ENCODE measurements at regions not wholly inside any gene's neighbourhood (a gene's known extent, or its start where the extent isn't known, plus 50 kb on each side); places are given as distances from the start of the nearest gene placed in this dataset.

- H3K27me3 ChIP-seq (ENCODE audit: control insufficient read depth in 1 of 2, insufficient read depth in 2 of 2, low read length in 2 of 2) = no peaks in the 10 kb centered on the region
- no peak overlapping the region for H3K27ac ChIP-seq (ENCODE audit: low read depth, low read length)
- no peak overlapping the region for H3K9ac ChIP-seq (ENCODE audit: low read length)
- H3K4me3 ChIP-seq (ENCODE audit: low read depth in 1 of 2, low read length in 2 of 2) = no peak overlapping the region
- no peaks in the 10 kb centered on the region for H3K4me1 ChIP-seq (ENCODE audit: insufficient read depth, low read length)
- no peaks in the 10 kb centered on the region for H3K9me3 ChIP-seq (ENCODE audit: low read length)
- H3K36me3 ChIP-seq (ENCODE audit: insufficient read depth, low read length) = no peaks in the 10 kb centered on the region
Measured at GRCh38 chr2:193502363-193503035, 1307.8 kb upstream of the TMEFF2 start.

GRCh38 chr2:193496786-193497185, 1302.1 kb upstream of the TMEFF2 start:
- H3K36me3 ChIP-seq (ENCODE audit: insufficient read depth, low read length) = no peaks in the 10 kb centered on the region
- no peaks in the 10 kb centered on the region for H3K27me3 ChIP-seq (ENCODE audit: control insufficient read depth in 1 of 2, insufficient read depth in 2 of 2, low read length in 2 of 2)
- no peaks in the 10 kb centered on the region for H3K4me1 ChIP-seq (ENCODE audit: insufficient read depth, low read length)
- H3K27ac ChIP-seq (ENCODE audit: low read depth, low read length) = no peak overlapping the region
- H3K9me3 ChIP-seq (ENCODE audit: low read length) = no peaks in the 10 kb centered on the region
- no peak overlapping the region for H3K4me3 ChIP-seq (ENCODE audit: low read depth in 1 of 2, low read length in 2 of 2)
- no peak overlapping the region for H3K9ac ChIP-seq (ENCODE audit: low read length)

GRCh38 chr2:193482557-193482956, 1287.8 kb upstream of the TMEFF2 start:
- Histone ChIP-seq H3K4me1 (ENCODE audit: insufficient read depth, low read length) (no peaks in the 10 kb centered on the region), H3K27ac (ENCODE audit: low read depth, low read length) (no peak overlapping the region), H3K27me3 (ENCODE audit: control insufficient read depth in 1 of 2, insufficient read depth in 2 of 2, low read length in 2 of 2) (no peaks in the 10 kb centered on the region), H3K9ac (ENCODE audit: low read length) (no peak overlapping the region), H3K36me3 (ENCODE audit: insufficient read depth, low read length) (no peaks in the 10 kb centered on the region), H3K4me3 (ENCODE audit: low read depth in 1 of 2, low read length in 2 of 2) (no peak overlapping the region), H3K9me3 (ENCODE audit: low read length) (no peaks in the 10 kb centered on the region)

GRCh38 chr2:193480187-193480586, 1285.5 kb upstream of the TMEFF2 start:
- Histone ChIP-seq H3K27me3 (ENCODE audit: control insufficient read depth in 1 of 2, insufficient read depth in 2 of 2, low read length in 2 of 2) (no peaks in the 10 kb centered on the region), H3K4me3 (ENCODE audit: low read depth in 1 of 2, low read length in 2 of 2) (no peak overlapping the region), H3K9me3 (ENCODE audit: low read length) (no peaks in the 10 kb centered on the region), H3K27ac (ENCODE audit: low read depth, low read length) (no peak overlapping the region), H3K4me1 (ENCODE audit: insufficient read depth, low read length) (no peaks in the 10 kb centered on the region), H3K36me3 (ENCODE audit: insufficient read depth, low read length) (no peaks in the 10 kb centered on the region), H3K9ac (ENCODE audit: low read length) (no peak overlapping the region)

GRCh38 chr2:193476171-193476800, 1281.6 kb upstream of the TMEFF2 start:
- H3K9me3 ChIP-seq (ENCODE audit: low read length) = no peaks in the 10 kb centered on the region
- H3K36me3 ChIP-seq (ENCODE audit: insufficient read depth, low read length) = no peaks in the 10 kb centered on the region
- H3K9ac ChIP-seq (ENCODE audit: low read length) = no peak overlapping the region

GRCh38 chr2:193475038-193475437, 1280.3 kb upstream of the TMEFF2 start:
- H3K27me3 ChIP-seq (ENCODE audit: control insufficient read depth in 1 of 2, insufficient read depth in 2 of 2, low read length in 2 of 2) = no peaks in the 10 kb centered on the region
- H3K36me3 ChIP-seq (ENCODE audit: insufficient read depth, low read length) = no peaks in the 10 kb centered on the region
- H3K27ac ChIP-seq (ENCODE audit: low read depth, low read length) = no peak overlapping the region
- no peak overlapping the region for H3K4me3 ChIP-seq (ENCODE audit: low read depth in 1 of 2, low read length in 2 of 2)
- H3K4me1 ChIP-seq (ENCODE audit: insufficient read depth, low read length) = no peaks in the 10 kb centered on the region
- H3K9ac ChIP-seq (ENCODE audit: low read length) = no peak overlapping the region
- no peaks in the 10 kb centered on the region for H3K9me3 ChIP-seq (ENCODE audit: low read length)

More at GRCh38 chr2:193476171-193476800, 1281.6 kb upstream of the TMEFF2 start:
- no peaks in the 10 kb centered on the region for H3K4me1 ChIP-seq (ENCODE audit: insufficient read depth, low read length)
- H3K27ac ChIP-seq (ENCODE audit: low read depth, low read length) = no peak overlapping the region
- no peaks in the 10 kb centered on the region for H3K27me3 ChIP-seq (ENCODE audit: control insufficient read depth in 1 of 2, insufficient read depth in 2 of 2, low read length in 2 of 2)
- no peak overlapping the region for H3K4me3 ChIP-seq (ENCODE audit: low read depth in 1 of 2, low read length in 2 of 2)

- H3K9ac ChIP-seq (ENCODE audit: low read length) = no peak overlapping the region
- H3K27ac ChIP-seq (ENCODE audit: low read depth, low read length) = no peak overlapping the region
Measured at GRCh38 chr2:193469251-193469650, 1274.5 kb upstream of the TMEFF2 start.

GRCh38 chr2:193467276-193467987, 1272.7 kb upstream of the TMEFF2 start:
- no peak overlapping the region for H3K27ac ChIP-seq (ENCODE audit: low read depth, low read length)
- no peaks in the 10 kb centered on the region for H3K36me3 ChIP-seq (ENCODE audit: insufficient read depth, low read length)
- no peaks in the 10 kb centered on the region for H3K4me1 ChIP-seq (ENCODE audit: insufficient read depth, low read length)
- no peaks in the 10 kb centered on the region for H3K27me3 ChIP-seq (ENCODE audit: control insufficient read depth in 1 of 2, insufficient read depth in 2 of 2, low read length in 2 of 2)
- H3K9ac ChIP-seq (ENCODE audit: low read length) = no peak overlapping the region
- no peak overlapping the region for H3K4me3 ChIP-seq (ENCODE audit: low read depth in 1 of 2, low read length in 2 of 2)
- no peaks in the 10 kb centered on the region for H3K9me3 ChIP-seq (ENCODE audit: low read length)

More at GRCh38 chr2:193469251-193469650, 1274.5 kb upstream of the TMEFF2 start:
- H3K36me3 ChIP-seq (ENCODE audit: insufficient read depth, low read length) = no peaks in the 10 kb centered on the region
- H3K9me3 ChIP-seq (ENCODE audit: low read length) = no peaks in the 10 kb centered on the region
- H3K4me3 ChIP-seq (ENCODE audit: low read depth in 1 of 2, low read length in 2 of 2) = no peak overlapping the region
- H3K4me1 ChIP-seq (ENCODE audit: insufficient read depth, low read length) = no peaks in the 10 kb centered on the region
- H3K27me3 ChIP-seq (ENCODE audit: control insufficient read depth in 1 of 2, insufficient read depth in 2 of 2, low read length in 2 of 2) = no peaks in the 10 kb centered on the region

- Histone ChIP-seq H3K27me3 (ENCODE audit: control insufficient read depth in 1 of 2, insufficient read depth in 2 of 2, low read length in 2 of 2) (no peaks in the 10 kb centered on the region), H3K27ac (ENCODE audit: low read depth, low read length) (no peak overlapping the region), H3K4me1 (ENCODE audit: insufficient read depth, low read length) (no peaks in the 10 kb centered on the region), H3K9ac (ENCODE audit: low read length) (no peak overlapping the region), H3K4me3 (ENCODE audit: low read depth in 1 of 2, low read length in 2 of 2) (no peak overlapping the region), H3K9me3 (ENCODE audit: low read length) (no peaks in the 10 kb centered on the region), H3K36me3 (ENCODE audit: insufficient read depth, low read length) (no peaks in the 10 kb centered on the region)
Measured at GRCh38 chr2:193463011-193463410, 1268.3 kb upstream of the TMEFF2 start.

- Histone ChIP-seq H3K9ac (ENCODE audit: low read length) (no peak overlapping the region), H3K27me3 (ENCODE audit: control insufficient read depth in 1 of 2, insufficient read depth in 2 of 2, low read length in 2 of 2) (no peaks in the 10 kb centered on the region), H3K4me1 (ENCODE audit: insufficient read depth, low read length) (no peaks in the 10 kb centered on the region), H3K27ac (ENCODE audit: low read depth, low read length) (no peak overlapping the region), H3K9me3 (ENCODE audit: low read length) (no peaks in the 10 kb centered on the region), H3K36me3 (ENCODE audit: insufficient read depth, low read length) (no peaks in the 10 kb centered on the region), H3K4me3 (ENCODE audit: low read depth in 1 of 2, low read length in 2 of 2) (no peak overlapping the region)
Measured at GRCh38 chr2:193462411-193462810, 1267.7 kb upstream of the TMEFF2 start.

- H3K4me3 ChIP-seq (ENCODE audit: low read depth in 1 of 2, low read length in 2 of 2) = no peak overlapping the region
- H3K27me3 ChIP-seq (ENCODE audit: control insufficient read depth in 1 of 2, insufficient read depth in 2 of 2, low read length in 2 of 2) = no peaks in the 10 kb centered on the region
- no peak overlapping the region for H3K27ac ChIP-seq (ENCODE audit: low read depth, low read length)
- H3K4me1 ChIP-seq (ENCODE audit: insufficient read depth, low read length) = no peaks in the 10 kb centered on the region
- H3K9me3 ChIP-seq (ENCODE audit: low read length) = no peaks in the 10 kb centered on the region
- no peak overlapping the region for H3K9ac ChIP-seq (ENCODE audit: low read length)
- H3K36me3 ChIP-seq (ENCODE audit: insufficient read depth, low read length) = no peaks in the 10 kb centered on the region
Measured at GRCh38 chr2:193461431-193461934, 1266.8 kb upstream of the TMEFF2 start.

Data from muscle layer of colon (tissue), 2 donors.